Esophagus muscularis mucosa (tissue), 4 donors: ENCODE measurements at regions not wholly inside any gene's neighbourhood (a gene's known extent, or its start where the extent isn't known, plus 50 kb on each side); places are given as distances from the start of the nearest gene placed in this dataset.

Experiments used
- DNase-seq: peaks from one replicate; pipeline ENCODE4 v3.0.0-alpha.2; 2017; ENCODE audit errors: extremely low spot score
- H3K27ac ChIP-seq, 4 donors: fragments of 200-600 bp; sonication (generic); replicated peaks in 1 of 4; 1 replicate in 3 of 4; 2 replicates in 1 of 4; pipeline ENCODE4 v1.5.1; 2016 to 2019; ENCODE audit warnings: mild to moderate bottlenecking in 1 of 4
- H3K27me3 ChIP-seq, 4 donors: fragments of 200-600 bp; sonication (generic); one replicate each; pipeline versions ENCODE4 v1.5.1 to v1.6.0; 2016 to 2019
- H3K36me3 ChIP-seq, 4 donors: fragments of 200-600 bp; sonication (generic); one replicate each; pipeline ENCODE4 v1.5.1; 2016 to 2019
- H3K4me1 ChIP-seq, 4 donors: fragments of 200-600 bp; sonication (generic); one replicate each; pipeline ENCODE4 v1.5.1; 2016 to 2019
- H3K4me3 ChIP-seq, 4 donors: fragments of 200-600 bp; sonication (generic); 1 replicate in 2 of 4; 2 replicates in 2 of 4; pipeline ENCODE4 v1.5.1; 2016 to 2019; ENCODE audit warnings: mild to moderate bottlenecking in 4 of 4, moderate library complexity in 1 of 4
- H3K9me3 ChIP-seq, 4 donors: fragments of 200-600 bp; sonication (generic); 1 replicate in 3 of 4; 2 replicates in 1 of 4; pipeline ENCODE4 v1.5.1; 2016 to 2019
- EP300 ChIP-seq: sonication (generic); formaldehyde crosslinking; IDR thresholded peaks from one replicate; pipeline ENCODE4 v1.6.1; 2017; ENCODE audit warnings: antibody characterized with exemption
- POLR2A ChIP-seq: fragments of 450-650 bp; IDR thresholded peaks from one replicate; pipeline ENCODE4 v1.6.1; 2017; ENCODE audit warnings: antibody characterized with exemption, moderate library complexity, mild to moderate bottlenecking, low read depth
- POLR2AphosphoS5 ChIP-seq, 2 donors: sonication (generic); formaldehyde crosslinking; IDR thresholded peaks; one replicate each; pipeline ENCODE4 v1.6.1; 2017; ENCODE audit warnings: antibody characterized with exemption in 2 of 2
- WGBS: methylation state at CpG from one replicate; pipeline ENCODE4 v1.1.5; 2018; 5-methylcytosine and 5-hydroxymethylcytosine counted together
- intact Hi-C: fragments of 100-400 bp; cut with DNase I; formaldehyde crosslinking; loops from one replicate; pipeline ENCODE4 v1.15.1; 2023
- TF ChIP-seq, protein P1 (sequence below), 3 experiments: fragments of 200-600 bp in 2 of 3; fragments of 450-650 bp in 1 of 3; sonication (generic) in 2 of 3; IDR thresholded peaks; one replicate each; pipeline ENCODE4 v1.5.1; 2017 to 2019; ENCODE audit warnings: antibody characterized with exemption in 3 of 3, mild to moderate bottlenecking in 2 of 3, moderate library complexity in 1 of 3

GRCh38 chr10:20474064-20474463 is 423.0 kb downstream of the NEBL start:
- Histone ChIP-seq H3K36me3 (no peaks in the 10 kb centered on the region), H3K4me3 (no peak overlapping the region), H3K27ac (no peak overlapping the region), H3K4me1 (no peaks in the 10 kb centered on the region), H3K9me3 (no peaks in the 10 kb centered on the region), H3K27me3 (no peaks in the 10 kb centered on the region)
- no peak for DNase-seq
- 65% methylated on average over 2 of the region's 2 CpGs for WGBS
- intact Hi-C loops = no loop called here
- TF ChIP-seq EP300 (no peak), POLR2A (no peak), POLR2AphosphoS5 (IDR thresholded peaks at IDR 0.05) (no peak)
- TF ChIP-seq, protein P1, sequence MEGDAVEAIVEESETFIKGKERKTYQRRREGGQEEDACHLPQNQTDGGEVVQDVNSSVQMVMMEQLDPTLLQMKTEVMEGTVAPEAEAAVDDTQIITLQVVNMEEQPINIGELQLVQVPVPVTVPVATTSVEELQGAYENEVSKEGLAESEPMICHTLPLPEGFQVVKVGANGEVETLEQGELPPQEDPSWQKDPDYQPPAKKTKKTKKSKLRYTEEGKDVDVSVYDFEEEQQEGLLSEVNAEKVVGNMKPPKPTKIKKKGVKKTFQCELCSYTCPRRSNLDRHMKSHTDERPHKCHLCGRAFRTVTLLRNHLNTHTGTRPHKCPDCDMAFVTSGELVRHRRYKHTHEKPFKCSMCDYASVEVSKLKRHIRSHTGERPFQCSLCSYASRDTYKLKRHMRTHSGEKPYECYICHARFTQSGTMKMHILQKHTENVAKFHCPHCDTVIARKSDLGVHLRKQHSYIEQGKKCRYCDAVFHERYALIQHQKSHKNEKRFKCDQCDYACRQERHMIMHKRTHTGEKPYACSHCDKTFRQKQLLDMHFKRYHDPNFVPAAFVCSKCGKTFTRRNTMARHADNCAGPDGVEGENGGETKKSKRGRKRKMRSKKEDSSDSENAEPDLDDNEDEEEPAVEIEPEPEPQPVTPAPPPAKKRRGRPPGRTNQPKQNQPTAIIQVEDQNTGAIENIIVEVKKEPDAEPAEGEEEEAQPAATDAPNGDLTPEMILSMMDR (IDR thresholded peaks at IDR 0.05) = no peak

DNA sequence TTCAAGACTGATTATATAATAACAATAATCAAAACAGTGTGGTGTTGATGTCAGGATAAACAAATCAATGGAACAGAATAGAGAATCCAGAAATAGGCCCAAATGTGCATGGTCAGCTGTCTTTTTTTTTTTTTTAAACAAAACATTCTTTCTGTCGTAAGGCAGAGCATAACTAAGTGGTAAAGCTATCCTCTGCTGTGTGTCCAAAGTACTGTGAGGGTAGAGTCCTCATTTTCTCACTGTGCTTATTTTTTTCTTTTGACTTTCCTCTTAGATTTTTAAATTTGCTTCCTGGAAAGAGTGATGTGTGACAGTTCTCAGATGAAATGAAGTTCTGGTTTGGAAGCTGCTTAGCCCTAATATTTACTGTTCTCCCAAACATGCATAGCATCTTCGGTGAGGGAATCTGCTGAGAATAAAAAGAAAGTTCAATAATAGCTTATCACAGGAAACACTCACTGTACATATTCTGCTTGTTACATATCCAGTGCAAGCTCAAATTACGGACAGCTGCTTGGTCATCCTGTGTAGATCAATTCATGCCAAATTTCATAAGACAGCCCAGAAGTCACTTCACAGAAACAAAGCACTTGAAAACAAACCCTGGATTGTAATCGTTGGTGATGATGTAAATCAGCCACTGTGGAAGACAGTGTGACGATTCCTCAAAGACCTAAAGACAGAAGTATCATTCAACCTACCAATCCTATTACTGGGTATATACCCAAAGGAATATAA is 423.9 kb downstream of the NEBL start:
- Histone ChIP-seq H3K4me3 (no peak overlapping the region), H3K36me3 (no peaks in the 10 kb centered on the region), H3K27ac (no peak overlapping the region), H3K27me3 (no peaks in the 10 kb centered on the region), H3K9me3 (no peaks in the 10 kb centered on the region), H3K4me1 (no peaks in the 10 kb centered on the region)
- no peak for DNase-seq
- TF ChIP-seq POLR2AphosphoS5 (IDR thresholded peaks at IDR 0.05) (no peak), POLR2A (no peak), EP300 (no peak)
- TF ChIP-seq, protein P1 (IDR thresholded peaks at IDR 0.05) = no peak
- 47% methylated on average over 5 of the region's 5 CpGs for WGBS
- intact Hi-C loops = no loop called here

- intact Hi-C loops = no loop called here
- Histone ChIP-seq H3K36me3 (no peaks in the 10 kb centered on the region), H3K4me3 (no peak overlapping the region), H3K27ac (no peak overlapping the region), H3K4me1 (no peaks in the 10 kb centered on the region), H3K9me3 (peaks cover 0 to 7% (median 4%) of the 10 kb centered on the region in 4 donors), H3K27me3 (no peaks in the 10 kb centered on the region)
- TF ChIP-seq EP300 = no peak
- TF ChIP-seq, protein P1 (IDR thresholded peaks at IDR 0.05) = no peak
- TF ChIP-seq POLR2AphosphoS5 (IDR thresholded peaks at IDR 0.05) = no peak
- no peak for TF ChIP-seq POLR2A
- DNase-seq = no peak
Observed at GRCh38 chr10:20466731-20467130, 430.4 kb downstream of the NEBL start.

DNA sequence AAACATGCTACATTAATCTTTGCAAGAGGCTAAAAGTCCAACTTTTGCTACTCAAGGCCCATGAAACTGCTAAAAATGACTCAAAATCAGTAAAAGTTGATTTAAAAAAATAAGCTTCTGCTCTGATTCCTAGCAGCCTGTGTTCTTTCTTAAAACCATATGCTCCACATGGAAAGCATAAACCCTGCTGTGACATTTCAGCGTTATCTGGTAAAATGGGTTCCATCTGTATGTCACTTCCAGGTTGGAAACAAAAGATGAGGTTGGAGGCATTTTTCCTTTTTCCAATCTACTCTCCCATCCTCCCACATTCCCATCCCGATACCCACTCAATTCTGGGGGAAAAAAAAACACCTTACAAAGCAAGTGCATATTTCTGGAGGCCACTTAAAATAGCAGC is 439.5 kb downstream of the NEBL start:
- Histone ChIP-seq H3K9me3 (no peaks in the 10 kb centered on the region), H3K4me1 (no peaks in the 10 kb centered on the region), H3K36me3 (no peaks in the 10 kb centered on the region), H3K4me3 (no peak overlapping the region), H3K27me3 (no peaks in the 10 kb centered on the region), H3K27ac (no peak overlapping the region)
- DNase-seq = no peak
- intact Hi-C loops = no loop called here
- no peak for TF ChIP-seq EP300
- no peak for TF ChIP-seq POLR2AphosphoS5 (IDR thresholded peaks at IDR 0.05)
- no peak for TF ChIP-seq POLR2A
- TF ChIP-seq, protein P1 (IDR thresholded peaks at IDR 0.05) = no peak
- WGBS = 59% methylated on average over 2 of the region's 2 CpGs

- 60% methylated on average over 4 of the region's 4 CpGs for WGBS
- H3K27ac ChIP-seq = no peak overlapping the region
- H3K4me1 ChIP-seq = no peaks in the 10 kb centered on the region
- H3K36me3 ChIP-seq = no peaks in the 10 kb centered on the region
- TF ChIP-seq EP300 (no peak), POLR2AphosphoS5 (IDR thresholded peaks at IDR 0.05) (no peak), POLR2A (no peak)
- TF ChIP-seq, protein P1 (IDR thresholded peaks at IDR 0.05) = no peak
- intact Hi-C loops = no loop called here
- no peaks in the 10 kb centered on the region for H3K27me3 ChIP-seq
- no peak overlapping the region for H3K4me3 ChIP-seq
- no peak for DNase-seq
- no peaks in the 10 kb centered on the region for H3K9me3 ChIP-seq
Observed at GRCh38 chr10:20455774-20456173, 441.3 kb downstream of the NEBL start.
